ENCODE measurements at regions not wholly inside any gene's neighbourhood (a gene's known extent, or its start where the extent isn't known, plus 50 kb on each side); places are given as distances from the start of the nearest gene placed in this dataset.

DNA sequence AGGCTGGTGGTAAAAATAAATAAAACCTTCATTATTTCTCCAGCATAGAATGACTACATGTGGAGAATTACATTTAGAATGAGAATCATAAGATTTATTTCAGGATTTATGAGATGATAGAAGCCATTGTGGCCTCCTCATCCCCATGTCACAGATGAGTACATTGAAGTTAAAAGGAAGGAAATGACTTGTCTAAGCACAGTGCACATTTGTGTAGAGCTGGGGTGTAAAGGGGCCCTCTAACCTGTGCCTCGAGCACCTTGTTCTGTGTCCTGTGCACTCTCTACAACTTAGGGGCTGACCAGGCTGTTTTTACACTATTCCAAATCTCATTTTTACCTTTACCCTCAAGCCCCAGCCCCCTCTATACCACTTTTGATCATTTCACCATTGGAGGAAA lies 179.4 kb downstream of the RHOU start:
- Histone ChIP-seq H3K4me3 (no peak overlapping the region), H3K36me3 (no peaks in the 10 kb centered on the region), H3K27ac (no peak overlapping the region), H3K9me3 (no peaks in the 10 kb centered on the region), H3K27me3 (no peaks in the 10 kb centered on the region), H3K4me1 (peaks cover 0 to 4% (median 0%) of the 10 kb centered on the region in 4 donors)
- intact Hi-C loops (cut with DNase I), result no loop called here
- DNase-seq (no peak), ATAC-seq (no peak)
- whole genome bisulfite sequencing (ENCODE audit: insufficient coverage, low coverage, low lambda C conversion rate, missing lambda C conversion rate), result 50% methylated on average over 1 of the region's 1 CpG
- TF ChIP-seq, protein P1, sequence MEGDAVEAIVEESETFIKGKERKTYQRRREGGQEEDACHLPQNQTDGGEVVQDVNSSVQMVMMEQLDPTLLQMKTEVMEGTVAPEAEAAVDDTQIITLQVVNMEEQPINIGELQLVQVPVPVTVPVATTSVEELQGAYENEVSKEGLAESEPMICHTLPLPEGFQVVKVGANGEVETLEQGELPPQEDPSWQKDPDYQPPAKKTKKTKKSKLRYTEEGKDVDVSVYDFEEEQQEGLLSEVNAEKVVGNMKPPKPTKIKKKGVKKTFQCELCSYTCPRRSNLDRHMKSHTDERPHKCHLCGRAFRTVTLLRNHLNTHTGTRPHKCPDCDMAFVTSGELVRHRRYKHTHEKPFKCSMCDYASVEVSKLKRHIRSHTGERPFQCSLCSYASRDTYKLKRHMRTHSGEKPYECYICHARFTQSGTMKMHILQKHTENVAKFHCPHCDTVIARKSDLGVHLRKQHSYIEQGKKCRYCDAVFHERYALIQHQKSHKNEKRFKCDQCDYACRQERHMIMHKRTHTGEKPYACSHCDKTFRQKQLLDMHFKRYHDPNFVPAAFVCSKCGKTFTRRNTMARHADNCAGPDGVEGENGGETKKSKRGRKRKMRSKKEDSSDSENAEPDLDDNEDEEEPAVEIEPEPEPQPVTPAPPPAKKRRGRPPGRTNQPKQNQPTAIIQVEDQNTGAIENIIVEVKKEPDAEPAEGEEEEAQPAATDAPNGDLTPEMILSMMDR (IDR thresholded peaks at IDR 0.05), result no peak
- no peak for TF ChIP-seq POLR2A (IDR thresholded peaks at IDR 0.05)

DNA sequence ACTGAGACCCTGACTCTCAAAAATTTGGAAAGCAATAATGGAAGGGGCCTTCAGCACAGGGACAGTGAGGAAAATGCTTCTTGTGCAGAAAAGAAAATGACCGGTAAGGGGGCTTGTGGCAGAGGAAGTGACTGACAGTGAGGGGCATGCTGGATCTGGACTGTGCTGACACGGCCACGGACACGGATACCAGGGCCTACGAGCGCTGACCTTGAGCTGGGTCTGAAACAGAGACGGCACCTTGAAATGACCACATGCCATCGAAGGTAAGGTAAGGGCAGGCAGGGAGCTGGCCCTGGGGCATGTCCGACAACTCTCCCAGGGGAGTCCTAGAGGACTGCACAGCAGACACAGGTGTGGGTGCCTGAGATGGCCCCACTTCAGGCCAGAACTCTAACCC lies 182.1 kb downstream of the RHOU start:
- DNase-seq, result no peak
- 93% methylated on average over 3 of the region's 9 CpGs for WGBS (ENCODE audit: insufficient coverage, low coverage, low lambda C conversion rate, missing lambda C conversion rate)
- no peaks in the 10 kb centered on the region for H3K9me3 ChIP-seq
- no peaks in the 10 kb centered on the region for H3K36me3 ChIP-seq
- no peak overlapping the region for H3K27ac ChIP-seq
- no peaks in the 10 kb centered on the region for H3K27me3 ChIP-seq
- peaks cover 0 to 4% (median 0%) of the 10 kb centered on the region in 4 donors for H3K4me1 ChIP-seq
- ATAC-seq, result no peak
- H3K4me3 ChIP-seq, result no peak overlapping the region
- intact Hi-C loops (cut with DNase I), result no loop called here
- TF ChIP-seq, protein P1 (IDR thresholded peaks at IDR 0.05), result no peak
- TF ChIP-seq POLR2A (IDR thresholded peaks at IDR 0.05), result no peak

DNA sequence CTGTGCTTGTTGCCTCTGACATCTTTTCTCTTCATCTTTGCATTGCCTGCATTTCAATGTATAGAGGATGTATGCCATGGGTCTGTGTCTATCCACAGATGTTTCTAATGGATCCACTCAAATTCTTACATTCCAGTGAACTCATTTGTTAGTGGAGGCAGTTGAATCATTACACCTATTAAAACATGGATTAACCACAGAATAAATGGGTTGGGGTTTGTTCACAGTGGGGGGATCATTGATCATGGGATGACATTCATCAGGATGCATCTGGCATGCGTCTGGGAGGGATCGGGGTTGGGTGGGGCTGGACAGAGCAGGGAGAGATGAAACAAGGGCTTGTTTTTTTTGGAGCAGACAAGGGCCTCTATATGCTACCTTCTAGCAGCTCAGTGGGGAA lies 182.5 kb downstream of the RHOU start:
- no peak overlapping the region for H3K4me3 ChIP-seq
- intact Hi-C loops (cut with DNase I), result no loop called here
- H3K27ac ChIP-seq, result no peak overlapping the region
- H3K36me3 ChIP-seq, result no peaks in the 10 kb centered on the region
- no peak for DNase-seq
- no peak for ATAC-seq
- WGBS (ENCODE audit: insufficient coverage, low coverage, low lambda C conversion rate, missing lambda C conversion rate), result 77% methylated on average over 2 of the region's 2 CpGs
- no peaks in the 10 kb centered on the region for H3K9me3 ChIP-seq
- H3K27me3 ChIP-seq, result no peaks in the 10 kb centered on the region
- peaks cover 0 to 4% (median 0%) of the 10 kb centered on the region in 4 donors for H3K4me1 ChIP-seq
- no peak for TF ChIP-seq POLR2A (IDR thresholded peaks at IDR 0.05)
- TF ChIP-seq, protein P1 (IDR thresholded peaks at IDR 0.05), result no peak

DNA sequence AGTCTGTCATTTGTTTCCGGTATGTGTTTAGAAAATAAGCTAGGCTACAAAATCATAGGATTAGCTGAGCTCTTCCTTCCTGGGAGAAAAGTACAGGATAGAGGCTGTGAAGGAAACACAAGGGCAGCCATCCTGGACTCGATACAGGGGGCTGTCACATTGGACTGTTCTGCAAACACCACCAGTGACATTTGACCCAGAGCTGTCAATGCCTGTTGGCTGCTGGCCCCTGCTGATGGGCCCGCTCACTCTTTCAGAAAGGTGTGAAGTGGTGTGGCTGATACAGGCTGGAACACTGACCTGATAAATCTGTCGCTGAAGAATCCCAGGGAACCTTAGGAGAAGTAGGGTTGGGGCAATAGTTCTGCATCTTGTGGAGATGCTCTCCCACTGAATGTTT lies 183.1 kb downstream of the RHOU start:
- WGBS (ENCODE audit: insufficient coverage, low coverage, low lambda C conversion rate, missing lambda C conversion rate), result 48% methylated on average over 3 of the region's 4 CpGs
- Histone ChIP-seq H3K9me3 (no peaks in the 10 kb centered on the region), H3K4me3 (no peak overlapping the region), H3K27ac (no peak overlapping the region), H3K4me1 (peaks cover 0 to 4% (median 0%) of the 10 kb centered on the region in 4 donors), H3K36me3 (no peaks in the 10 kb centered on the region), H3K27me3 (no peaks in the 10 kb centered on the region)
- intact Hi-C loops (cut with DNase I), result no loop called here
- peak in 2 of 3 donors; percentile 38 to 55 for DNase-seq
- peak; percentile 87 to 88 (median 87) for ATAC-seq
- no peak for TF ChIP-seq POLR2A (IDR thresholded peaks at IDR 0.05)
- TF ChIP-seq, protein P1 (IDR thresholded peaks at IDR 0.05), result no peak

DNA sequence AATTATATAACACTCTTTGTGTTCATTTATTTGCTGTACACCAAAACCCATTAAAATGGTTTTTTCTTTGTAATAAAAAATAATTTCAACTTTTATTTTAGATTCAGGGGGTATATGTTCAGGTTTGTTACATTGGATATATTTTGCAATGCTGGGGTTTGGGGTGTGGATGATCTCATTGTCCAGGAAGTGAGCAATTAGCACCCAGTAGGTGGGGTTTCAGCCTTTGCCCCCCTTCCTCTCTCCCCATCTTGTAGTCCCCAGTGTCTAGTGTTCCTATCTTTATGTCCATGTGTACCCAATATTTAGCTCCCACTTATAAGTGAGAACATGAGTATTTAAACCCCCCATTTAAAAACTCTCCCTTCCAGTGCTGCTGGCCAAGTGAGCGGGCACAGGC lies 184.6 kb downstream of the RHOU start:
- no peak for TF ChIP-seq POLR2A (IDR thresholded peaks at IDR 0.05)
- TF ChIP-seq, protein P1 (IDR thresholded peaks at IDR 0.05), result no peak
- intact Hi-C loops (cut with DNase I), result no loop called here
- DNase-seq, result peak in 1 of 3 donors; percentile 2
- Histone ChIP-seq H3K27ac (no peak overlapping the region), H3K9me3 (no peaks in the 10 kb centered on the region), H3K27me3 (no peaks in the 10 kb centered on the region), H3K4me1 (peaks cover 0 to 4% (median 0%) of the 10 kb centered on the region in 4 donors), H3K36me3 (no peaks in the 10 kb centered on the region), H3K4me3 (no peak overlapping the region)
- WGBS (ENCODE audit: insufficient coverage, low coverage, low lambda C conversion rate, missing lambda C conversion rate), result no CpG with 5 or more reads among the region's 1 CpG
- ATAC-seq, result no peak

Data from right lobe of liver (tissue), 6 donors.